HEK293T (cell line): ENCODE measurements at regions not wholly inside any gene's neighbourhood (a gene's known extent, or its start where the extent isn't known, plus 50 kb on each side); places are given as distances from the start of the nearest gene placed in this dataset.

ENCODE experiments used
- BHLHE40 ChIP-seq: fragments of 450-650 bp; IDR thresholded peaks from 2 replicates; pipeline ENCODE4 v1.6.1; 2016; ENCODE audit warnings: mild to moderate bottlenecking, moderate library complexity, borderline replicate concordance
- CTBP1 ChIP-seq: fragments of 450-650 bp; IDR thresholded peaks from 2 replicates; pipeline ENCODE4 v1.6.1; 2016; ENCODE audit warnings: borderline replicate concordance
- ELF4 ChIP-seq: fragments of 450-650 bp; IDR thresholded peaks from 2 replicates; pipeline ENCODE4 v1.6.1; 2017; ENCODE audit warnings: antibody characterized with exemption
- FOXM1 ChIP-seq: fragments of 450-650 bp; IDR thresholded peaks from 2 replicates; pipeline ENCODE4 v1.6.1; 2017; ENCODE audit warnings: mild to moderate bottlenecking, borderline replicate concordance
- HDGF ChIP-seq: fragments of 450-650 bp; IDR thresholded peaks from 2 replicates; pipeline ENCODE4 v1.6.1; 2017; ENCODE audit warnings: antibody characterized with exemption, borderline replicate concordance
- NFRKB ChIP-seq: fragments of 450-650 bp; IDR thresholded peaks from 2 replicates; pipeline ENCODE4 v1.6.1; 2016; ENCODE audit warnings: mild to moderate bottlenecking, moderate library complexity
- PKNOX1 ChIP-seq: fragments of 450-650 bp; IDR thresholded peaks from 2 replicates; pipeline ENCODE4 v1.6.1; 2016
- SUZ12 ChIP-seq: fragments of 450-650 bp; IDR thresholded peaks from 2 replicates; pipeline ENCODE4 v1.6.1; 2016; ENCODE audit warnings: mild to moderate bottlenecking
- TARDBP ChIP-seq: fragments of 450-650 bp; IDR thresholded peaks from 2 replicates; pipeline ENCODE4 v1.6.1; 2016
- ZNF384 ChIP-seq: fragments of 450-650 bp; IDR thresholded peaks from 2 replicates; pipeline ENCODE4 v1.6.1; 2016

- TF ChIP-seq BHLHE40 = no peak
- no peak for TF ChIP-seq CTBP1
- TF ChIP-seq NFRKB = no peak
- no peak for TF ChIP-seq HDGF
- TF ChIP-seq ELF4 = no peak
- no peak for TF ChIP-seq SUZ12
- no peak for TF ChIP-seq FOXM1
- TF ChIP-seq ZNF384 = no peak
- no peak for TF ChIP-seq PKNOX1
- no peak for TF ChIP-seq TARDBP
Observed at GRCh38 chr15:70519004-70519365, 244.4 kb downstream of the UACA start.
